NCI-H510A treated with DMSO at 0.1 percent for 48 hours (cell line): ENCODE measurements at regions not wholly inside any gene's neighbourhood (a gene's known extent, or its start where the extent isn't known, plus 50 kb on each side); places are given as distances from the start of the nearest gene placed in this dataset.
A peak's percentile ranks its signal among the peaks of the same experiment; 100 is the strongest.

Source experiments
- DNase-seq: peaks from one replicate; lab custom pipeline; 2025; lab: John Stamatoyannopoulos, UW

- no peak for DNase-seq
Observed at GRCh38 chr17:33776903-33777302, 478.2 kb upstream of the CCL2 start.

GRCh38 chr17:33777674-33778073 is 477.4 kb upstream of the CCL2 start:
- no peak for DNase-seq

DNA sequence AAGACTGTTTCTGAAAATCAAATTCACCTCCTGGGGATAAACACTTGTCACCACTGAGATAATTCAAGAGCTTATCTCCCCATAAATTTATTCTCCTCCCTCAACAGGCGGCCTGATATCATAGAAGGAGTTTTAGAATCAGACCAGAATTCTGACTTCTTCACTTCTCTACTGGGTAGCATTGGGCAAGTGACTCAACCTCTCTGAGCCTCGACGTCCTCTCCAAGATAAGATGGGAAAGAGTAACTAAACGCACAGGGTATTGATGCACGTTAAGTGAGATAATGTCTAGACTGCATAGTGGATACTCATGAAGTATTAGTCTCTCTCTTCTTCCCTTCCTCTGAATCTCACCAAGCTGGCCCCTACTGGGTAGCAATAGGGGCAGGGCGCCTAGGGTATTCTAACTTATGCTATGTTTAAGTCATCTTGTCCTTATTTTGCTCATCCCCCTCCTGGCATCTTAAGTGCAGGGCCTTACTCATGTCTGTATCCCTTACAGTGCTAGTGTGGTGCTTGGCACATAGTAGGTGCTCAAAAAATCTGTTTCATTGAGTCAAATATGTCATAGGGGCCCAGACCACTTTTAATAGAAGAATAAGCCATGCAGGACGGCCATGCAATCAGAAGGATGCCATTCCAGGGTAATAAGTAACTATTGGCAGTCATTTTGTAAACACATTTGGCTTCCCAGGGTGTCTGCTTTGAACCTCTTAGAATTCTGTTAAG is 476.4 kb upstream of the CCL2 start:
- DNase-seq: no peak

- peak; percentile 7 for DNase-seq
Observed at GRCh38 chr17:33779234-33779591, 475.9 kb upstream of the CCL2 start.

DNA sequence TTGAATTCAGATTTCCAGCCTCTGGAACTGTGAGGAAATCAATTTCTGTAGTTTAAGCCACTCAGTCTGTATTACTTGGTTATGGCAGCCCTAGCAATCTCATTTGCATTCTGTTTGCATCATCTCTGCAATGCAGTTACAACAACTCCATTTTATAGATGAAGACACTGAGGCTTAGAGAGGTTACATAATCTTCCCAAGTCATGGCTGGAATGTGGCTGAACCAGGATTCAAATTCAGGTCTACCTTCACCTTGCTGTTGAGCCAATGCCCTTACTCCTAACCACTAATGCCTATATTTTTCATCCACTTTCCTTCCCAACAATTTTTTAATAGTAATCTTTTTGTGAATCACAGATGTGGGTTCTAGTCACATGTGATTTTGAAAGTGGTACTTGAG is 469.8 kb upstream of the CCL2 start:
- DNase-seq: no peak

- no peak for DNase-seq
Observed at GRCh38 chr17:33786478-33786877, 468.6 kb upstream of the CCL2 start.

GRCh38 chr17:33789658-33790057 is 465.4 kb upstream of the CCL2 start:
- no peak for DNase-seq

DNA sequence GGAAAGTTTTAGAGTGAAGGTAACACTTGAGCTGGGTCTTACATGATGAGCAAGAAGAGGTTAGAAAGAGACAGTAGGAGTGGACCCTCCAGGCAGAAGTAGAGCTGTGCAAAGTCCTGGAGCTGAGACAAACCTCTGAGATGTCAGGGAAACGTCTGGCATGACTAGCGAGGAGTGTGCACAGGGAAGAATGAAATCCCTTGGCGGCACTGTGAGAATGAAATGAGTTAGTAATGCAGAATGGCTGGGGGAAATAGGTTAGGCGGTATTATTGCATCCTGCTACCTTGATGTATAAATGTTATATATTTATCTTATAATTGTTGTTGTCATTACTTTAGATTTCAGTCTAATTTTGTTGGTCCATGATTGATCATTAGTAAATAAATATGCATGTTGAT is 457.9 kb upstream of the CCL2 start:
- DNase-seq: no peak

GRCh38 chr17:33798308-33798707 is 456.8 kb upstream of the CCL2 start:
- DNase-seq: no peak

DNA sequence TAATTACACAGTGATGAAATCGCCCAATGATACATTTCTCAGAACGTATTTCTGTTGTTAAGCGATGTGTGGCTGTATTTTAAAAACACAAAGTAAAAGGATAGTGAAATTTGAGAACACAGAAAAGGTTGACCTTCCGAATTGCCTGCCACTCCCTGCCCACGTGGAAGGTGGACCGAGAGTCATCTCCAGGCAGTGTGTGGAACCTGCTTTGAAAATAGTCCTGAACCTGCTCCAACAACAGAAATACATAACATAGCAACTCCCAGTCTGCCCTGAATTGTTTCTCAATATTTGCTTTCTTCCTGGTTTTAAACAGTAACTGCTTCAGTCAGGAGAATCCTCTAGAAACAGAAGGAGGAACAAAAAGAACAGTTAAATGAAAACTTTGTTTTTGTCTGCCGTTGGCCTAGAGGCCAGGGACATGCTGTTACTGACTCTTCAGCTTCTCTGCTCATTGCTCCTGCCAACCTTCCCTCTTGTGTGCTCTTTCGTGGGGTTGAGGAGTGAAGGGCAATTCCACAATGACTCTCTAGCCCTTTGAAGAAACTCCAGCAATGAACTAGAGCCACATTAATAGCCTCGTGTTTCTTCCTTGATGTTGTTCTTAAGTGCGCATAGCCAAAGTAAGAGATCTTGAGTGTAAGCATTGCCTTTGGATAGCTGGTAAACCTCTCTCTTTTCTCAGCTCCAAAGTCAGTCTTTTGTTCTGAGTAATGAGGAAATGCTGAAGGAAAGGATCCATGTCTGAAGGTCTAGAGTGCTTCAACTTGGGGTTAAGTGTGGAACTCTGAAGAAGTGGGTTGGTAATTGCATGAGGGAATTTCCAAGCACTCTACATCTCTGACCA is 452.5 kb upstream of the CCL2 start:
- no peak for DNase-seq

DNA sequence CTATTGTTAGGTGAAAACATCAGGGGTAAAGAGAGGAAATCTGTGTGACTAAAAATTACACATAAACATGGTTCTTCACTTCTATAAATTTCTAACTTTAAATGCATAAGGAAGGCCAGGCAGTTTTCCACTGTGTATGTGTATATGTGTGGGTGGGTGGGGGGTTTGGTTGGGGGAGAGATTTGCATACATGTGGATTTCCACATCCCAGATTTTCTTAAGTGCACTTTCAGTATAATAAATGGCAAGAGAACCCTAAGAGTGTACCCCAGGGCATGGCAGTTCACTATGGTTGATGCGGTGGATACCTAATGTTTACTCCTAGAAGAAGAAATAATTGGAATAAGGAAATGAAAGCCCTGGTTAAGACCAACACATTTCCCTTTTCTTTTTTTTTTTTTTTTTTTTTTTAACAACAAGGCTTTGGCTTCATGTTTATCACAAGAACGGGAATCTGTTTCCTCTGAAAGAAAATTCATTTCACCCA is 451.8 kb upstream of the CCL2 start:
- DNase-seq: no peak

DNA sequence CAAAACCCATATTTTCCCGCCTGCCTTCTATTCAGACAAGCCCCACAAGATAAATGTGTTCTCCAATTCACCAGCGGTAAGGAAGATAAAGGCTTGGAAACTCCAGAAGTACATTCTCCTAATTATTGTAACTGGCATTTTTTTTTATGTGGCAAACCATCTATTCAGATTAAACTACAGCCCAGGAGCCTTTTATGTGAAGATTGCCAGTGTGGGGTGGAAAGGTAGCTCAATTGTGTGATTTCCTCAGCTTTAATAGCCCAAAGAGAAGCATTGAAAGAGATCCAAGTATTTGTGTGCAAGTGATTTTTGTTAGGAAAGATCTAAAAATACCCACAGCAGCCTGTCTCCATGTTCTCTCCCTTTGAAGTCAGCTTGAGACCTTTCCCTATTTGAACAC is 451.4 kb upstream of the CCL2 start:
- no peak for DNase-seq

GRCh38 chr17:33804401-33804800 is 450.7 kb upstream of the CCL2 start:
- no peak for DNase-seq

DNA sequence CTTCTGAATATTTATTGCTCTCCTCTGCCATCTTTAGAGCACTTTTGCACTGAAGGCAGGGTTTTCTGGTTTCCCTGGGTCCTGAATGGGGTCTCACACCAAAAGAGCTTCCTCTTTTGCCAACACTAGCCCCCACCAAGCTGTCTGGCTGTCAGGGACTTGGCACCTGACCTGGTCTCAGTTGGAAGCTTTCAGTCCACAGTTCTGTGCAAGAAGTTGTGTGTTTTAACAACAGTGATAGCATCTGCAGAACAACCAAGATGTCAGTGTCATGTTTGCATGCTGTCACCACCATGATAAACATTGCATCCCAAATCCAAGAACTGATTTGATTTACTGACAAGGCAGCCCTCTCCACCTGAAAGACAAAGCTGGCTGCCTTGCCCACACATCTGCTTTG is 448.5 kb upstream of the CCL2 start:
- DNase-seq: no peak

- DNase-seq: no peak
Observed at GRCh38 chr17:33809748-33810147, 445.3 kb upstream of the CCL2 start.

DNA sequence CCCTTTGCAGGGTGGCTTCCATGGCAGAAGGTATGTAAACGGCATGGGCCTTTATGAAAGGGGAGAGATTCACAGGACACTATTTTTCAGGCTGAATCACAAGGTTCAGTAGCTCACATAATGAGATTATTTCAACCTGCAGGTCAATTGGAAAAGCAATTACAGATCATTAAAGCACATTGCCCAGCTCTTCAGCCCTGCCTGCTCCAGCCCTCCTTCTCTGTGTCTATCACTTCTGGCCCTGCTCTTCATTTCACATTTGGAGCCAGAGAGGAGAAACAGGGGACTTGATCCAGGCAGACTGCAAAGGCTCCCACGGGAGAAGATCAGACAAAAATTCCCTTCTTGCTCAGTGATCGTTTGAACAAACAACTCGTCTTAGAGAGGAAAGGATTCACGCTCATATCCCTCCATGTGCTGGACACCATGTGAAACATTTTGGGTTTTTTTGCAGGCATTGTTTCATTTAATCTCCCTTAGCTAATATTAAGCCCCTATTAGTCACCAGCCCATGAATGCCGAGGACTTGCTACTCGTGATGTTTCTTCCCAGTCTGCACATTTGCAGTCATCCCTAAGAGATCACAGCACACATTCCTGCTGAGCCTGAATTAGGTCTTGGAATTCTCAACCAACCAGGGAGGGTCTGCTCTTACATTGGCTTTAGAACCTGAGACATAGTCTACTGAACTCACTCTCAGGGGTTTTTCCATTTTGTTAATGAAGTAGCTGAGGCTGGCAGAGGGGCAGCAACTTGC is 443.9 kb upstream of the CCL2 start:
- DNase-seq: no peak

- no peak for DNase-seq
Observed at GRCh38 chr17:33811984-33812577, 443.0 kb upstream of the CCL2 start.

GRCh38 chr17:33814852-33815251 is 440.2 kb upstream of the CCL2 start:
- DNase-seq: no peak

DNA sequence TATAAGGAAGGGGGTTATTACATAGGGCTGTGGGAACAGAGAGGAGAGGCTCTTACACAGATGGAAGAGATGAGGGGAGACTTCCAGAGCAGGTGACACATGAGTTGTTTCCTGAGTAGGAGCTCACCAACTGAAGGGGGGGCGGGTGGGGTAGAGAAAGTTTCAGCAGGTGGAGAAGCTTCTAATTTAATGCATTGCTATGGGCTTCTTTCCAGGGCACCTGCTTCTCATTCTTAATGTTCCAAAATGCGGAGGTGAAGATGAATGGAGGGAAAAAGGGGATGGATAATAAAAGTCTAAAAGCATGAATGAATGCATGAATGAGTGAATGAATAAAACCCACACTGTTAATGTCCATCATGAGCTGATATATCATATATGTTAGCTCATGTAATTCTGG is 439.0 kb upstream of the CCL2 start:
- DNase-seq: no peak

DNA sequence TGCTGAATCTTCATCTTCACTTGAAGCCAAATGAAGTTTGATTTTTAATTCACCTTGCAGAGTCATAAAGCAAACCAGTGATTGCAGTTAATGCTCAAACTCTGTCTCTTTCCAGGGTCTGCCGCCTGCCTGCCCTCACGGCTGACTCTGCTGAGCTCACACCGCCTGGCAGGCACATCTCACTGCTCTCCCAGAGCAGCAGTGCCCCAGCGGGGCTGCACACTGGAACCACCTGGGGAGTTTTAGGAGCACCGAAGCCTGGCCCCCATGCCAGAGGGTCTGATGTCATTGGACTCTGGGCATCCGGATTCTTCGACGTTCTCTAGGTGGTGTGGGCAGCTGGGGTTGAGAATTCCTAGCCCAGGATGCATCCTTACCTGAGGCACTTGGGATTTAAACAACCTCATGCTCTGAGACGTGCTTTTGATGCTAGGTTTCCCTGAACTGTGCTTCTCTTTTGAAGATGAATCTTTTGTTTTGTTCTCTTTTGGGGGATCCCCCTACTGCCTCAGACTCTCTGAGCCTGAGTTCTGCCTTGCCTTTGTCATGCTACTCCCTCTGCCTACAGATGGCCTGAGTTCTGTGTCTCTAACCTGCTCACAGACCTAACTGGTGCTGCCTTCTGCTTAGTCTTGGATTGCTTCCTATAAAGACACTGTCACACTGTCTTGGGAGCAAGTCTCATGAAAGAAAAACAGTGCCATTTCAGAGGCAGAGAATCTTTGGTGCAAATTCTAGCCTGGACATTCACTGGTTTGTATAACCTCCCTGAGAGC is 438.1 kb upstream of the CCL2 start:
- no peak for DNase-seq

DNA sequence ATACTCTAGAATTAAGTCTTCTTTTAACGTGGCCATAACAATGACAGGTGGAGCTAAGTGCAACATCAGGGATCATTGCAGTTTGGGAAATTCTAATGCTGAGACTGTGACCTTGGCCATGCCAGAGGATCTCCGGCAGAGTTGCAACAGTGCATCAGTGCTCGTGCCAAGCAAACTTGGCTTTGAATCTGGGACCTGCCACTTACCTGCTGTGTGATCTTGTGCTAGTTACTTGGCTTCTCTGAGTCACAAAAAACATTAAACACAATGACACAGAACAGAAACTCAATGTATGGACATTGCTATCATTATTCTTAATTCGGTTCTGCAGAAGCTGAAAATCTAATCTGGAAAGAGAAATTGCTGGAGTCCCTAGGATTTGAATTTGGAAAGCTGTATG is 435.5 kb upstream of the CCL2 start:
- no peak for DNase-seq

DNA sequence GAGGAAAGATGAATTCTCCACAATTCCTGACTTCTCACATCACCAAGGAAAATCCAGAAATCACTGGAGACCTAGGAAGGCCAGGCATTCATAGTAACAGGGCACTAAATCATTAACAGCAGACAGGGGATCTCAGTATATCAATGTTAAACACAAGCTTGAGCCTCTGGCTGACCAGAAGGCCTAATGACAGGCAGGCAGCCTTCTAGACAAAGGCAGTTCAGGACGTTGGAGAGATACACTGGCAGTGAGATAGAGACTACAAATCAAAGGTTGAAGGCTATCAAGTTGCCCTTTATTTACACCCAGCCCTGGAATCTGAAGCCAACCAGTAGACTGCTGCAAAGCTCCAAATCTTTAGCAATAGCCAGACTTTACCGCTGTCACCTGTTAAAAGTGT is 422.8 kb upstream of the CCL2 start:
- DNase-seq: no peak
